ENCODE measurements at regions not wholly inside any gene's neighbourhood (a gene's known extent, or its start where the extent isn't known, plus 50 kb on each side); places are given as distances from the start of the nearest gene placed in this dataset.

DNA sequence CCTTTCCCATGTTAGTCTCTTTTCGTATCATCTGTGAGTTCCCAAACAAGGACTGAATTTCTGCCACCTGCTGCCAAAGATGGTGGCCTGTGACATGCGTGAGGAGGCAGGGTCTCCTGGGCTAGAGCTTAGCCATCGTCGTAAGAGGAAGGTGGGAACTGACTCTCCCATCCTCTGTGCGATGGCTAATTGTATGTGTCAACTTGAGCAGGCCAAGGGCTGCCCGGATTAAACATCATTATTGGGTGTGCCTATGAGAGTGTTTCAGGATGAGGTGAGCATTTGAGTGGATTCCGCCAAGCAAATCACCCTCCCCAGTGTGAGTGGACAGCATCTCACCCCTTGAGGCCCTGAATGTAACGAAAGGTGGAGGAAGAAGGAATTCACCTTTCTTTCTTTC, 220.7 kb upstream of the DIO3 start:
- intact Hi-C loops (cut with DNase I), result no loop called here
- peaks cover 0 to 7% (median 0%) of the 10 kb centered on the region in 4 donors for H3K27me3 ChIP-seq
- WGBS, result 83% methylated on average over 7 of the region's 8 CpGs
- no peak overlapping the region for H3K27ac ChIP-seq (replicated peaks in 1 of 4)
- H3K4me3 ChIP-seq, result no peak overlapping the region
- no peaks in the 10 kb centered on the region for H3K4me1 ChIP-seq
- peak; percentile 74 for DNase-seq (ENCODE audit: extremely low spot score)
- H3K36me3 ChIP-seq, result no peaks in the 10 kb centered on the region
- TF ChIP-seq EP300 (IDR thresholded peaks at IDR 0.05), result no peak
- TF ChIP-seq, protein P1, sequence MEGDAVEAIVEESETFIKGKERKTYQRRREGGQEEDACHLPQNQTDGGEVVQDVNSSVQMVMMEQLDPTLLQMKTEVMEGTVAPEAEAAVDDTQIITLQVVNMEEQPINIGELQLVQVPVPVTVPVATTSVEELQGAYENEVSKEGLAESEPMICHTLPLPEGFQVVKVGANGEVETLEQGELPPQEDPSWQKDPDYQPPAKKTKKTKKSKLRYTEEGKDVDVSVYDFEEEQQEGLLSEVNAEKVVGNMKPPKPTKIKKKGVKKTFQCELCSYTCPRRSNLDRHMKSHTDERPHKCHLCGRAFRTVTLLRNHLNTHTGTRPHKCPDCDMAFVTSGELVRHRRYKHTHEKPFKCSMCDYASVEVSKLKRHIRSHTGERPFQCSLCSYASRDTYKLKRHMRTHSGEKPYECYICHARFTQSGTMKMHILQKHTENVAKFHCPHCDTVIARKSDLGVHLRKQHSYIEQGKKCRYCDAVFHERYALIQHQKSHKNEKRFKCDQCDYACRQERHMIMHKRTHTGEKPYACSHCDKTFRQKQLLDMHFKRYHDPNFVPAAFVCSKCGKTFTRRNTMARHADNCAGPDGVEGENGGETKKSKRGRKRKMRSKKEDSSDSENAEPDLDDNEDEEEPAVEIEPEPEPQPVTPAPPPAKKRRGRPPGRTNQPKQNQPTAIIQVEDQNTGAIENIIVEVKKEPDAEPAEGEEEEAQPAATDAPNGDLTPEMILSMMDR (IDR thresholded peaks at IDR 0.05), result no peak
- H3K9me3 ChIP-seq, result peaks cover 0 to 5% (median 0%) of the 10 kb centered on the region in 4 donors

DNA sequence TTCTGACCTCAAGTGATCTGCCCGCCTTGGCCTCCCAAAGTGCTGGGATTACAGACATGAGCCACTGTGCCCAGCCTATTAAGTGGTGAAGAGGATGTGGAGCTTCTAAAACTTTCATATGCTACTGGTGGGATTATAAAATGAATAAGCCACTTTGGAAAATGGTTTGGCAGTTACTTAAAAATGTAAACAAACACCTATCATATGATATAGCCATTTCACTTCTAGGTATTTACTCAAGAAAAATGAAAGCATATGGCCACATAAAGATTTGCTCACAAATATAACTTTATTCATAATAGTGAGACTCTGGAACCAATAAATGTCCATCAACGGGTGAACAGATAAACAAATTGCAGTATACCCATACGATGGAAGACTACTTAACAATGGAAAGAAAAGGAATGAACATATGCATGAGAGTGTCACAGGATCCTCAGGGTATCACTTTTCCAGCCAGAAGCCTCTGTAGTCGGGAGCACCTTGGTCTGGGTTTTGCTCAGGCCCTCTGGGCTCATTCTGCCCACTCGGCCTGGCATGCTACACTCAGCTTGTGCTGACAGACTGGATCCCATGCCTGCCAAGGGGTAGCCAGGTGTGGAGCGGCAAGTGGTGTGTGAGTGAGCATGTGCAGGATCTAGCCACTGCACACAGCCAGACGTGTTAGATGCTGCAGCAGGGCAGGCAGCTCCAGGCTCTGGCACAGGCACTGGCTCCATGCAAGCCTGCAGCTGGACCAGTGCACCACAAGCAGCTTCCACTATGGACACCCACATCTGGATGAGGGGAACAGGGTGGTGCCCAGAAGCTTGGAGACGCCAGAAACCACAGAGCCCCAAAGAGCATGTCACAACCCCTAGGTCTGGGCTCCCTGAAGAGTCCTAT, 213.2 kb upstream of the DIO3 start:
- Histone ChIP-seq H3K27ac (replicated peaks in 1 of 4) (no peak overlapping the region), H3K9me3 (peaks cover 0 to 10% (median 0%) of the 10 kb centered on the region in 4 donors), H3K27me3 (no peaks in the 10 kb centered on the region), H3K4me1 (no peaks in the 10 kb centered on the region), H3K36me3 (no peaks in the 10 kb centered on the region), H3K4me3 (no peak overlapping the region)
- TF ChIP-seq, protein P1 (IDR thresholded peaks at IDR 0.05), result no peak
- TF ChIP-seq POLR2A (IDR thresholded peaks at IDR 0.05; ENCODE audit: low read depth) (no peak), POLR2AphosphoS5 (IDR thresholded peaks at IDR 0.05) (no peak), EP300 (IDR thresholded peaks at IDR 0.05) (no peak)
- intact Hi-C loops (cut with DNase I), result no loop called here
- WGBS, result 88% methylated on average over 6 of the region's 8 CpGs
- no peak for DNase-seq (ENCODE audit: extremely low spot score)

GRCh38 chr14:101349108-101349507, 212.2 kb upstream of the DIO3 start:
- H3K4me1 ChIP-seq, result no peaks in the 10 kb centered on the region
- no peak overlapping the region for H3K4me3 ChIP-seq
- WGBS, result 100% methylated on average over 2 of the region's 3 CpGs
- DNase-seq (ENCODE audit: extremely low spot score), result no peak
- no peaks in the 10 kb centered on the region for H3K36me3 ChIP-seq
- intact Hi-C loops (cut with DNase I), result no loop called here
- H3K27ac ChIP-seq (replicated peaks in 1 of 4), result no peak overlapping the region
- TF ChIP-seq POLR2A (IDR thresholded peaks at IDR 0.05; ENCODE audit: low read depth), result no peak
- TF ChIP-seq, protein P1 (IDR thresholded peaks at IDR 0.05), result no peak
- TF ChIP-seq EP300 (IDR thresholded peaks at IDR 0.05), result no peak
- TF ChIP-seq POLR2AphosphoS5 (IDR thresholded peaks at IDR 0.05), result no peak
- no peaks in the 10 kb centered on the region for H3K27me3 ChIP-seq
- peaks cover 0 to 10% (median 3%) of the 10 kb centered on the region in 4 donors for H3K9me3 ChIP-seq

DNA sequence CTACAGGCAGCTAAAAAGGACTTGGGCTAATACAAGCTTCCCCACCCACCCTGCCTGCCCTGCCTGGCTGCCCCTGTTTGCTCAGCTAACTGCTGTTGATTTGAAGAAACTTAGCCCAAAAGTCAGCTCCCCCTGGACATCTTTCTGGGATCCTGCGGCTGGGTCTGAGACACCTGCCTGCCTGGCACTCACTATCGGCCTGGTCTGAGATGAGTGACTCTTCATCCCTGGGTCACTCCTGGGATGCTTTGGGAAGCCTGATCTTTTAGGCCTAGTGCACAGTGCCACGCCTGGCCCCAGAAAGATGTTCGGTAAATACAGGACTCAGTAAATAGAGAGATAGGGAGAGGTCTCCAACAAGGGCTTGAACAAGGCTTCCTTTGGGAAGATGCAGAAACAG, 211.3 kb upstream of the DIO3 start:
- TF ChIP-seq, protein P1 (IDR thresholded peaks at IDR 0.05), result no peak
- no peak for TF ChIP-seq POLR2AphosphoS5 (IDR thresholded peaks at IDR 0.05)
- TF ChIP-seq EP300 (IDR thresholded peaks at IDR 0.05), result no peak
- TF ChIP-seq POLR2A (IDR thresholded peaks at IDR 0.05; ENCODE audit: low read depth), result no peak
- WGBS, result 95% methylated on average over 4 of the region's 4 CpGs
- Histone ChIP-seq H3K36me3 (no peaks in the 10 kb centered on the region), H3K27me3 (no peaks in the 10 kb centered on the region), H3K4me1 (no peaks in the 10 kb centered on the region), H3K4me3 (no peak overlapping the region), H3K9me3 (peaks cover 0 to 13% (median 10%) of the 10 kb centered on the region in 4 donors), H3K27ac (replicated peaks in 1 of 4) (no peak overlapping the region)
- intact Hi-C loops (cut with DNase I), result no loop called here
- no peak for DNase-seq (ENCODE audit: extremely low spot score)
